H1 (cell line): ENCODE measurements at regions not wholly inside any gene's neighbourhood (a gene's known extent, or its start where the extent isn't known, plus 50 kb on each side); places are given as distances from the start of the nearest gene placed in this dataset.

Experiments used
- SP2 ChIP-seq: IDR thresholded peaks from 2 replicates; pipeline ENCODE4 v1.6.1; 2012; ENCODE audit warnings: mild to moderate bottlenecking, low read length, inconsistent platforms

DNA sequence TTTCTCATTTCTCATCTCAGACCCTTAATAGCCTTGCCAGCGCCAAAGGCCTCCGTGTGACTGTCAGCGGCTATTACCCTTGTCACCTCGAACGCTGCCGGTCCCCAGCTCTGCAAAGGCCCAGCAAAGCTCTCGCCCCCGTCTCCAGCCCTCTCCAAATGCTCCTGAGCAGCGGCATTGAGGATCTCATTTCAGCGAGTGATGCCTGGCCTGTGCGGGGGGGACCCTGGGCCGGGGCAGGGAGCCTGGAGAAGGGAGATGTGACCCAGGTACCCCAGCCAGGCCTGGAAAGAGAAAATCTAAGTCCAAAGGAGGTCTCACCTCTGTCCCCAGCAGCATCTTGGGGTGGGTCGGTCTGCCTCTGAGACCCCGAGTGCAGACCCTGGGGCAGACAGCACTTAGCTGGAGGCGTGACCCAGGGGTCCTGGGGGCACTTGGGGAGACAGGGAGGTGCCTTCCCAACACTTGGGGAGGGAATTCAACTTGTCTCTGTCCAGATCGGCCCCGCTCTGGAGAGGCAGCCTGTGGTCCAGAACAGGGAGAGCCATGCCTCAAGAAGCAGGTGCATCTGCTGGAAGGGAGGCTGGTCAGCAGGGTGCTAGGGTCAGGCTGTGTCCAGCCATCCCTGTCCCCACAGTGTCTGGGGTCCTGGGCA is 521.3 kb downstream of the TBC1D22A start (continued):
- TF ChIP-seq SP2 = no peak
